Type B pancreatic cell (in vitro differentiated cells): ENCODE measurements at regions not wholly inside any gene's neighbourhood (a gene's known extent, or its start where the extent isn't known, plus 50 kb on each side); places are given as distances from the start of the nearest gene placed in this dataset.

Experiments
- DNase-seq: peaks from one replicate; pipeline ENCODE4 v3.0.0; 2021; ENCODE audit warnings: mixed read lengths; ENCODE audit not compliant: unreplicated experiment; ENCODE audit errors: extremely low spot score
- H3K27ac Mint-ChIP-seq: 2 replicates; pipeline ENCODE4 v1.8.0; 2021; ENCODE audit warnings: mild to moderate bottlenecking, mixed read lengths
- H3K27me3 Mint-ChIP-seq: 2 replicates; pipeline ENCODE4 v1.8.0; 2021; ENCODE audit warnings: mixed read lengths
- H3K36me3 Mint-ChIP-seq: 2 replicates; pipeline ENCODE4 v1.8.0; 2021; ENCODE audit warnings: mixed read lengths
- H3K4me1 Mint-ChIP-seq: one replicate; pipeline ENCODE4 v1.8.0; 2021; ENCODE audit warnings: mixed read lengths; ENCODE audit not compliant: unreplicated experiment
- H3K4me3 Mint-ChIP-seq: 2 replicates; pipeline ENCODE4 v1.8.0; 2021; ENCODE audit warnings: mild to moderate bottlenecking, mixed read lengths
- H3K9me3 Mint-ChIP-seq: 2 replicates; pipeline ENCODE4 v1.8.0; 2021; ENCODE audit warnings: mixed read lengths
- TF ChIP-seq, protein P1 (sequence below): fragments of 200-600 bp; sonication (generic); conservative IDR thresholded peaks from 2 replicates; pipeline ENCODE4 v1.5.0; 2021; ENCODE audit warnings: antibody characterized with exemption, mild to moderate bottlenecking

DNA sequence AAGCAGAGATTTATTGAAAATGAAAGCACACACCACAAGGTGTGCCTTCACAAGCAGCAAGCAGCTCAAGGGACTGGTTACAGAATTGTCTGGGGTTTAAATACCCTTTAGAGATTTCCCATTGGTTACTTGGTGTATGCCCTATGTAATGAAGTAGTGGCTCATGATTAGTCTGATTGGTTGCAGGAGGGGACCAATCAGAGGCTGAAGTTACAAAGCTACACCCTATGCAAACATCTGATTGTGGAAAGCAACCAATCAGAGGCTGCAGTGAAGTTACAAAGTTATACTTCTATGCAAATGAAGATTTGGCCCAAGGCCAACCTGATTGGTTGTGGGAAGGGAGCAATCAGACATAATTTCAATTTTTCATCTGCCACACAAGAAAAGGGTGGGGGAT lies 119.9 kb downstream of the C9orf152 start:
- DNase-seq: no peak
- H3K9me3 Mint-ChIP-seq: no peaks in the 10 kb centered on the region
- H3K4me1 Mint-ChIP-seq: peaks cover 21% of the 10 kb centered on the region
- H3K36me3 Mint-ChIP-seq: peaks cover 14% of the 10 kb centered on the region
- no peaks in the 10 kb centered on the region for H3K27me3 Mint-ChIP-seq
- H3K4me3 Mint-ChIP-seq: no peak overlapping the region
- peak overlapping the region; percentile 69 for H3K27ac Mint-ChIP-seq
- TF ChIP-seq, protein P1, sequence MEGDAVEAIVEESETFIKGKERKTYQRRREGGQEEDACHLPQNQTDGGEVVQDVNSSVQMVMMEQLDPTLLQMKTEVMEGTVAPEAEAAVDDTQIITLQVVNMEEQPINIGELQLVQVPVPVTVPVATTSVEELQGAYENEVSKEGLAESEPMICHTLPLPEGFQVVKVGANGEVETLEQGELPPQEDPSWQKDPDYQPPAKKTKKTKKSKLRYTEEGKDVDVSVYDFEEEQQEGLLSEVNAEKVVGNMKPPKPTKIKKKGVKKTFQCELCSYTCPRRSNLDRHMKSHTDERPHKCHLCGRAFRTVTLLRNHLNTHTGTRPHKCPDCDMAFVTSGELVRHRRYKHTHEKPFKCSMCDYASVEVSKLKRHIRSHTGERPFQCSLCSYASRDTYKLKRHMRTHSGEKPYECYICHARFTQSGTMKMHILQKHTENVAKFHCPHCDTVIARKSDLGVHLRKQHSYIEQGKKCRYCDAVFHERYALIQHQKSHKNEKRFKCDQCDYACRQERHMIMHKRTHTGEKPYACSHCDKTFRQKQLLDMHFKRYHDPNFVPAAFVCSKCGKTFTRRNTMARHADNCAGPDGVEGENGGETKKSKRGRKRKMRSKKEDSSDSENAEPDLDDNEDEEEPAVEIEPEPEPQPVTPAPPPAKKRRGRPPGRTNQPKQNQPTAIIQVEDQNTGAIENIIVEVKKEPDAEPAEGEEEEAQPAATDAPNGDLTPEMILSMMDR: no peak

- H3K27ac Mint-ChIP-seq: peak overlapping the region; percentile 69
- peak overlapping the region; percentile 44 for H3K4me3 Mint-ChIP-seq
- H3K9me3 Mint-ChIP-seq: no peaks in the 10 kb centered on the region
- H3K27me3 Mint-ChIP-seq: peaks cover 3% of the 10 kb centered on the region
- TF ChIP-seq, protein P1: no peak
- peaks cover 14% of the 10 kb centered on the region for H3K36me3 Mint-ChIP-seq
- DNase-seq: no peak
- peaks cover 26% of the 10 kb centered on the region for H3K4me1 Mint-ChIP-seq
Observed at GRCh38 chr9:110089681-110090370, 118.1 kb downstream of the C9orf152 start.

- Mint-ChIP-seq H3K4me3 (no peak overlapping the region), H3K27ac (no peak overlapping the region), H3K27me3 (peaks cover 3% of the 10 kb centered on the region), H3K9me3 (no peaks in the 10 kb centered on the region), H3K36me3 (peaks cover 2% of the 10 kb centered on the region), H3K4me1 (peaks cover 22% of the 10 kb centered on the region)
- TF ChIP-seq, protein P1: no peak
- DNase-seq: no peak
Observed at GRCh38 chr9:110092792-110093191, 115.2 kb downstream of the C9orf152 start.

DNA sequence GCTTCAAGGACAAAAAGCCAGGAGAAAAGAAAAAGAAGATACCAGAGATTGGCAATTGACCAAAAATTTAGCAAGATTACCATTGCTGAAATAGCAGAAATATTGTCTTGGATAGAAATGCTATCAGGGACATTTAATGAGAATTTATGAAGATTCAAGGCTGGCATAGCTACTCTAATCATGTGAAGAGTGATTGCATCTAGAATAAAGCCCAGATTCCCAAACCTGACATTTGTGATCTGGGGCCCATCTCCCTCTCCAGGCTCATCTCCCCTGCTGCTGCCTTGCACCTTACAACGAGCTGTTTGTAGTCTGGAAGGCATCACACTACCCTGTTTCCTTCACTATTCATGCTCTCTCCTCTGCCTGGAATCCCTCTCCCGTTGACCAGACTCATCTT lies 114.5 kb downstream of the C9orf152 start:
- no peak overlapping the region for H3K27ac Mint-ChIP-seq
- TF ChIP-seq, protein P1: no peak
- no peak overlapping the region for H3K4me3 Mint-ChIP-seq
- no peak for DNase-seq
- H3K9me3 Mint-ChIP-seq: no peaks in the 10 kb centered on the region
- H3K36me3 Mint-ChIP-seq: no peaks in the 10 kb centered on the region
- H3K4me1 Mint-ChIP-seq: peaks cover 23% of the 10 kb centered on the region
- peaks cover 3% of the 10 kb centered on the region for H3K27me3 Mint-ChIP-seq

GRCh38 chr9:110093871-110094270 lies 114.1 kb downstream of the C9orf152 start:
- Mint-ChIP-seq H3K4me3 (no peak overlapping the region), H3K27ac (no peak overlapping the region), H3K4me1 (peaks cover 26% of the 10 kb centered on the region), H3K27me3 (peaks cover 3% of the 10 kb centered on the region), H3K36me3 (no peaks in the 10 kb centered on the region), H3K9me3 (no peaks in the 10 kb centered on the region)
- no peak for DNase-seq
- TF ChIP-seq, protein P1: no peak
